Activated T-helper 1 cell treated with anti-CD3 and anti-CD28 coated beads, Interleukin-12 subunit alpha, Interleukin-12 subunit beta, Interleukin-2, Interleukin-4 antibody, amounts not matched to agents 30 ng/mL and 10 ng/mL and 1 ng/mL, durations not matched to agents 14 hours and 24 hours and 36 hours (primary cell): ENCODE measurements at regions not wholly inside any gene's neighbourhood (a gene's known extent, or its start where the extent isn't known, plus 50 kb on each side); places are given as distances from the start of the nearest gene placed in this dataset.
A peak's percentile ranks its signal among the peaks of the same experiment; 100 is the strongest.
"Not testable (repeated sequence)": the region's sequence is repeated elsewhere in the genome, so short reads cannot be mapped to it uniquely, and the experiment has no call there.

Source experiments
- DNase-seq: peaks from one replicate; pipeline ENCODE4 v3.0.0; 2021; ENCODE audit warnings: low spot score
- H3K27ac Mint-ChIP-seq: one replicate; pipeline ENCODE4 v1.8.0; 2021; ENCODE audit warnings: mild to moderate bottlenecking, mixed read lengths
- H3K27me3 Mint-ChIP-seq: one replicate; pipeline ENCODE4 v1.8.0; 2022; ENCODE audit warnings: mild to moderate bottlenecking, moderate library complexity, mixed read lengths; ENCODE audit not compliant: insufficient read depth
- H3K36me3 Mint-ChIP-seq: one replicate; pipeline ENCODE4 v1.8.0; 2021; ENCODE audit warnings: low read depth, mixed read lengths
- H3K4me1 Mint-ChIP-seq: one replicate; pipeline ENCODE4 v1.8.0; 2021; ENCODE audit warnings: low read depth, mixed read lengths
- H3K4me3 Mint-ChIP-seq: one replicate; pipeline ENCODE4 v1.8.0; 2021; ENCODE audit warnings: mild to moderate bottlenecking, moderate library complexity, mixed read lengths
- H3K9me3 Mint-ChIP-seq: one replicate; pipeline ENCODE4 v1.8.0; 2021; ENCODE audit warnings: mixed read lengths
- intact Hi-C: fragments of 100-400 bp; cut with micrococcal nuclease; formaldehyde crosslinking; loops from one replicate; pipeline ENCODE4 v1.15.1; 2024

- H3K27ac Mint-ChIP-seq, H3K9me3 Mint-ChIP-seq, DNase-seq, H3K27me3 Mint-ChIP-seq, H3K36me3 Mint-ChIP-seq, H3K4me3 Mint-ChIP-seq, intact Hi-C loops: not testable (repeated sequence)
- H3K4me1 Mint-ChIP-seq, result peaks cover 33% of the 10 kb centered on the region
These were observed 1240.3 kb downstream of the TMEM121 start for GRCh38 chr14:106766551-106767277.

GRCh38 chr14:106768230-106768629, 1241.8 kb downstream of the TMEM121 start:
- H3K4me1 Mint-ChIP-seq, result peaks cover 33% of the 10 kb centered on the region
- H3K27ac Mint-ChIP-seq, intact Hi-C loops, H3K4me3 Mint-ChIP-seq, H3K9me3 Mint-ChIP-seq, H3K27me3 Mint-ChIP-seq, H3K36me3 Mint-ChIP-seq, DNase-seq: not testable (repeated sequence)

GRCh38 chr14:106768972-106769700, 1242.8 kb downstream of the TMEM121 start:
- intact Hi-C loops, H3K27me3 Mint-ChIP-seq, H3K27ac Mint-ChIP-seq, DNase-seq, H3K4me3 Mint-ChIP-seq, H3K9me3 Mint-ChIP-seq, H3K36me3 Mint-ChIP-seq: not testable (repeated sequence)
- H3K4me1 Mint-ChIP-seq, result peaks cover 33% of the 10 kb centered on the region

GRCh38 chr14:106770158-106770672, 1243.8 kb downstream of the TMEM121 start:
- H3K27me3 Mint-ChIP-seq, H3K4me3 Mint-ChIP-seq, H3K36me3 Mint-ChIP-seq, DNase-seq, intact Hi-C loops, H3K9me3 Mint-ChIP-seq: not testable (repeated sequence)
- peak overlapping the region; percentile 24 for H3K27ac Mint-ChIP-seq
- H3K4me1 Mint-ChIP-seq, result peaks cover 33% of the 10 kb centered on the region

- H3K36me3 Mint-ChIP-seq, H3K27ac Mint-ChIP-seq, H3K27me3 Mint-ChIP-seq, H3K9me3 Mint-ChIP-seq, intact Hi-C loops, H3K4me3 Mint-ChIP-seq: not testable (repeated sequence)
- H3K4me1 Mint-ChIP-seq, result peaks cover 18% of the 10 kb centered on the region
- peak; percentile 53 for DNase-seq
These were observed 1248.6 kb downstream of the TMEM121 start for GRCh38 chr14:106774889-106775480.

GRCh38 chr14:106776395-106776983, 1250.1 kb downstream of the TMEM121 start:
- peaks cover 2% of the 10 kb centered on the region for H3K27me3 Mint-ChIP-seq
- H3K4me3 Mint-ChIP-seq, result no peak overlapping the region
- no peak for DNase-seq
- peaks cover 11% of the 10 kb centered on the region for H3K4me1 Mint-ChIP-seq
- no peak overlapping the region for H3K27ac Mint-ChIP-seq
- intact Hi-C loops, result loop anchor here (2.0 kb wide), 1 partner anchor 68 kb away; no protein-coding TSS in a partner anchor
- H3K36me3 Mint-ChIP-seq, result no peaks in the 10 kb centered on the region
- H3K9me3 Mint-ChIP-seq, result no peaks in the 10 kb centered on the region

GRCh38 chr14:106778986-106779385, 1252.6 kb downstream of the TMEM121 start:
- Mint-ChIP-seq H3K36me3 (no peaks in the 10 kb centered on the region), H3K27ac (no peak overlapping the region), H3K4me3 (no peak overlapping the region), H3K4me1 (peaks cover 11% of the 10 kb centered on the region), H3K27me3 (peaks cover 7% of the 10 kb centered on the region), H3K9me3 (no peaks in the 10 kb centered on the region)
- intact Hi-C loops, result no loop called here
- DNase-seq, result no peak

- DNase-seq, result no peak
- intact Hi-C loops, result no loop called here
- peaks cover 20% of the 10 kb centered on the region for H3K27me3 Mint-ChIP-seq
- no peaks in the 10 kb centered on the region for H3K36me3 Mint-ChIP-seq
- no peak overlapping the region for H3K4me3 Mint-ChIP-seq
- peaks cover 11% of the 10 kb centered on the region for H3K4me1 Mint-ChIP-seq
- no peaks in the 10 kb centered on the region for H3K9me3 Mint-ChIP-seq
- H3K27ac Mint-ChIP-seq, result no peak overlapping the region
These were observed 1260.3 kb downstream of the TMEM121 start for GRCh38 chr14:106786697-106787096.

GRCh38 chr14:106787626-106788025, 1261.2 kb downstream of the TMEM121 start:
- no peak for DNase-seq
- Mint-ChIP-seq H3K4me3 (no peak overlapping the region), H3K27ac (no peak overlapping the region), H3K9me3 (no peaks in the 10 kb centered on the region), H3K36me3 (no peaks in the 10 kb centered on the region), H3K4me1 (peaks cover 11% of the 10 kb centered on the region), H3K27me3 (peaks cover 17% of the 10 kb centered on the region)
- intact Hi-C loops, result no loop called here

GRCh38 chr14:106788534-106788933, 1262.2 kb downstream of the TMEM121 start:
- Mint-ChIP-seq H3K36me3 (no peaks in the 10 kb centered on the region), H3K4me1 (peaks cover 11% of the 10 kb centered on the region), H3K27me3 (peaks cover 18% of the 10 kb centered on the region), H3K27ac (no peak overlapping the region), H3K4me3 (no peak overlapping the region), H3K9me3 (no peaks in the 10 kb centered on the region)
- DNase-seq, result no peak
- intact Hi-C loops, result no loop called here

- Mint-ChIP-seq H3K36me3 (no peaks in the 10 kb centered on the region), H3K9me3 (no peaks in the 10 kb centered on the region), H3K4me1 (peaks cover 11% of the 10 kb centered on the region), H3K27me3 (peaks cover 24% of the 10 kb centered on the region), H3K4me3 (no peak overlapping the region), H3K27ac (no peak overlapping the region)
- DNase-seq, result no peak
- intact Hi-C loops, result no loop called here
These were observed 1262.9 kb downstream of the TMEM121 start for GRCh38 chr14:106789318-106789717.

GRCh38 chr14:106790189-106791036, 1264.0 kb downstream of the TMEM121 start:
- intact Hi-C loops, result no loop called here
- Mint-ChIP-seq H3K9me3 (no peaks in the 10 kb centered on the region), H3K36me3 (no peaks in the 10 kb centered on the region), H3K4me1 (peaks cover 11% of the 10 kb centered on the region), H3K4me3 (no peak overlapping the region), H3K27ac (no peak overlapping the region), H3K27me3 (peaks cover 27% of the 10 kb centered on the region)
- peak; percentile 63 for DNase-seq
